GM19438 (cell line): ENCODE measurements at regions not wholly inside any gene's neighbourhood (a gene's known extent, or its start where the extent isn't known, plus 50 kb on each side); places are given as distances from the start of the nearest gene placed in this dataset.
"Not testable (repeated sequence)": the region's sequence is repeated elsewhere in the genome, so short reads cannot be mapped to it uniquely, and the experiment has no call there.

Experiments used
- ATAC-seq: cut with Tn5 transposase; IDR thresholded peaks from one replicate; pipeline ENCODE4 v1.9.1; 2021; ENCODE audit warnings: low read depth; ENCODE audit not compliant: unreplicated experiment

- no peak for ATAC-seq
Observed at GRCh38 chr2:139609109-139609508, 828.9 kb upstream of the NXPH2 start.

- ATAC-seq: no peak
Observed at GRCh38 chr2:139605668-139606067, 825.5 kb upstream of the NXPH2 start.

GRCh38 chr2:139600166-139600565, 820.0 kb upstream of the NXPH2 start:
- no peak for ATAC-seq

GRCh38 chr2:139585101-139585500, 804.9 kb upstream of the NXPH2 start:
- ATAC-seq: no peak

- ATAC-seq: no peak
Observed at GRCh38 chr2:139574371-139574770, 794.2 kb upstream of the NXPH2 start.

- ATAC-seq: no peak
Observed at GRCh38 chr2:139556789-139557188, 776.6 kb upstream of the NXPH2 start.

GRCh38 chr2:139550873-139551272, 770.7 kb upstream of the NXPH2 start:
- ATAC-seq: no peak

- ATAC-seq: no peak
Observed at GRCh38 chr2:139550341-139550740, 770.2 kb upstream of the NXPH2 start.

- no peak for ATAC-seq
Observed at GRCh38 chr2:139544186-139544851, 764.1 kb upstream of the NXPH2 start.

GRCh38 chr2:139538332-139539020, 758.3 kb upstream of the NXPH2 start:
- not testable (repeated sequence) for ATAC-seq

- ATAC-seq: no peak
Observed at GRCh38 chr2:139529080-139529479, 748.9 kb upstream of the NXPH2 start.

- no peak for ATAC-seq
Observed at GRCh38 chr2:139526781-139527180, 746.6 kb upstream of the NXPH2 start.

- no peak for ATAC-seq
Observed at GRCh38 chr2:139518321-139518720, 738.1 kb upstream of the NXPH2 start.

- ATAC-seq: no peak
Observed at GRCh38 chr2:139514951-139515350, 734.8 kb upstream of the NXPH2 start.

GRCh38 chr2:139495851-139496250, 715.7 kb upstream of the NXPH2 start:
- no peak for ATAC-seq

GRCh38 chr2:139492131-139492680, 712.0 kb upstream of the NXPH2 start:
- ATAC-seq: no peak

- no peak for ATAC-seq
Observed at GRCh38 chr2:139480161-139480650, 700.0 kb upstream of the NXPH2 start.

GRCh38 chr2:139478165-139478914, 698.1 kb upstream of the NXPH2 start:
- no peak for ATAC-seq

GRCh38 chr2:139477618-139478017, 697.4 kb upstream of the NXPH2 start:
- no peak for ATAC-seq

- ATAC-seq: no peak
Observed at GRCh38 chr2:139469985-139470384, 689.8 kb upstream of the NXPH2 start.

GRCh38 chr2:139465789-139466188, 685.6 kb upstream of the NXPH2 start:
- ATAC-seq: no peak
